Hepatocyte (in vitro differentiated cells): ENCODE measurements at regions not wholly inside any gene's neighbourhood (a gene's known extent, or its start where the extent isn't known, plus 50 kb on each side); places are given as distances from the start of the nearest gene placed in this dataset.

Experiments used
- DNase-seq: peaks from one replicate; pipeline ENCODE4 v3.0.0-alpha.2; 2016; ENCODE audit warnings: low spot score
- H2AFZ ChIP-seq: fragments of 200-600 bp; sonication (generic); 2 replicates; pipeline ENCODE4 v1.6.0; 2016; ENCODE audit warnings: antibody characterized with exemption, mild to moderate bottlenecking
- H3K27ac ChIP-seq: fragments of 200-600 bp; sonication (generic); 2 replicates; pipeline ENCODE4 v1.5.1; 2016; ENCODE audit warnings: mild to moderate bottlenecking
- H3K27me3 ChIP-seq: fragments of 200-600 bp; sonication (generic); 2 replicates; pipeline ENCODE4 v1.6.1; 2016
- H3K36me3 ChIP-seq: fragments of 200-600 bp; sonication (generic); replicated peaks from 2 replicates; pipeline ENCODE4 v1.5.1; 2016; ENCODE audit warnings: low read depth; ENCODE audit not compliant: insufficient read depth
- H3K4me1 ChIP-seq: fragments of 200-600 bp; sonication (generic); 2 replicates; pipeline ENCODE4 v1.5.1; 2016; ENCODE audit warnings: mild to moderate bottlenecking, moderate library complexity; ENCODE audit not compliant: insufficient read depth
- H3K4me2 ChIP-seq: fragments of 200-600 bp; sonication (generic); 2 replicates; pipeline ENCODE4 v1.6.0; 2016
- H3K4me3 ChIP-seq: fragments of 200-600 bp; sonication (generic); 2 replicates; pipeline ENCODE4 v1.5.1; 2016; ENCODE audit warnings: mild to moderate bottlenecking
- H3K79me2 ChIP-seq: fragments of 200-600 bp; sonication (generic); 2 replicates; pipeline ENCODE4 v1.6.0; 2017; ENCODE audit warnings: mild to moderate bottlenecking
- H3K9me2 ChIP-seq: fragments of 200-600 bp; sonication (generic); replicated peaks from 2 replicates; pipeline ENCODE4 v1.6.0; 2017; ENCODE audit warnings: mild to moderate bottlenecking; ENCODE audit not compliant: insufficient read depth
- H3K9me3 ChIP-seq: fragments of 200-600 bp; sonication (generic); 2 replicates; pipeline ENCODE4 v1.5.1; 2016; ENCODE audit warnings: low read depth, mild to moderate bottlenecking
- H4K20me1 ChIP-seq: fragments of 200-600 bp; sonication (generic); 2 replicates; pipeline ENCODE4 v1.6.0; 2016; ENCODE audit warnings: mild to moderate bottlenecking; ENCODE audit not compliant: insufficient read depth, poor library complexity, severe bottlenecking
- CTCF ChIP-seq: fragments of 200-600 bp; sonication (generic); IDR thresholded peaks from 2 replicates; pipeline ENCODE4 v1.5.1; 2016; ENCODE audit warnings: antibody characterized with exemption, mild to moderate bottlenecking; ENCODE audit not compliant: poor library complexity
- EZH2 ChIP-seq: fragments of 200-600 bp; sonication (generic); IDR thresholded peaks from 2 replicates; pipeline ENCODE4 v1.6.1; 2016; ENCODE audit warnings: antibody characterized with exemption, mild to moderate bottlenecking, borderline replicate concordance
- EZH2phosphoT487 ChIP-seq: fragments of 200-600 bp; sonication (generic); IDR thresholded peaks from one replicate; pipeline ENCODE4 v1.6.1; 2018; ENCODE audit warnings: antibody characterized with exemption, mild to moderate bottlenecking, low read depth, moderate library complexity; ENCODE audit not compliant: unreplicated experiment, severe bottlenecking
- WGBS: methylation state at CpG from one replicate; pipeline ENCODE4 v1.1.6; 2016; ENCODE audit warnings: low lambda C conversion rate; ENCODE audit errors: missing lambda C conversion rate; 5-methylcytosine and 5-hydroxymethylcytosine counted together

GRCh38 chr11:105265845-105266244 lies 126.3 kb upstream of the CARD18 start:
- Histone ChIP-seq H3K9me3 (no peaks in the 10 kb centered on the region), H4K20me1 (no peaks in the 10 kb centered on the region), H3K36me3 (no peaks in the 10 kb centered on the region), H3K27me3 (no peaks in the 10 kb centered on the region), H3K9me2 (no peaks in the 10 kb centered on the region), H3K79me2 (no peaks in the 10 kb centered on the region), H3K27ac (no peak overlapping the region), H3K4me3 (no peak overlapping the region), H2AFZ (no peak overlapping the region), H3K4me1 (no peaks in the 10 kb centered on the region), H3K4me2 (no peak overlapping the region)
- no peak for DNase-seq
- TF ChIP-seq EZH2 = no peak
- no peak for TF ChIP-seq CTCF
- no peak for TF ChIP-seq EZH2phosphoT487
- WGBS = 76% methylated on average over 1 of the region's 1 CpG

- H3K9me2 ChIP-seq = no peaks in the 10 kb centered on the region
- WGBS = 59% methylated on average over 1 of the region's 1 CpG
- H3K9me3 ChIP-seq = no peaks in the 10 kb centered on the region
- H3K27ac ChIP-seq = no peak overlapping the region
- no peak for DNase-seq
- TF ChIP-seq CTCF = no peak
- TF ChIP-seq EZH2 = no peak
- no peak for TF ChIP-seq EZH2phosphoT487
- H2AFZ ChIP-seq = no peak overlapping the region
- H3K4me2 ChIP-seq = no peak overlapping the region
- no peak overlapping the region for H3K4me3 ChIP-seq
- H3K4me1 ChIP-seq = no peaks in the 10 kb centered on the region
- H3K27me3 ChIP-seq = no peaks in the 10 kb centered on the region
- H3K36me3 ChIP-seq = no peaks in the 10 kb centered on the region
- H4K20me1 ChIP-seq = no peaks in the 10 kb centered on the region
- H3K79me2 ChIP-seq = no peaks in the 10 kb centered on the region
Observed at GRCh38 chr11:105260976-105261375, 121.4 kb upstream of the CARD18 start.

- H3K27ac ChIP-seq = no peak overlapping the region
- TF ChIP-seq EZH2phosphoT487 (no peak), EZH2 (no peak), CTCF (no peak)
- no peaks in the 10 kb centered on the region for H3K4me1 ChIP-seq
- H3K36me3 ChIP-seq = no peaks in the 10 kb centered on the region
- no peak for DNase-seq
- no peak overlapping the region for H3K4me3 ChIP-seq
- H3K4me2 ChIP-seq = no peak overlapping the region
- H3K79me2 ChIP-seq = no peaks in the 10 kb centered on the region
- H4K20me1 ChIP-seq = no peaks in the 10 kb centered on the region
- no peaks in the 10 kb centered on the region for H3K9me2 ChIP-seq
- WGBS = 85% methylated on average over 3 of the region's 3 CpGs
- no peaks in the 10 kb centered on the region for H3K9me3 ChIP-seq
- no peaks in the 10 kb centered on the region for H3K27me3 ChIP-seq
- no peak overlapping the region for H2AFZ ChIP-seq
Observed at GRCh38 chr11:105245781-105246315, 106.3 kb upstream of the CARD18 start.
